ENCODE measurements at regions not wholly inside any gene's neighbourhood (a gene's known extent, or its start where the extent isn't known, plus 50 kb on each side); places are given as distances from the start of the nearest gene placed in this dataset.

DNA sequence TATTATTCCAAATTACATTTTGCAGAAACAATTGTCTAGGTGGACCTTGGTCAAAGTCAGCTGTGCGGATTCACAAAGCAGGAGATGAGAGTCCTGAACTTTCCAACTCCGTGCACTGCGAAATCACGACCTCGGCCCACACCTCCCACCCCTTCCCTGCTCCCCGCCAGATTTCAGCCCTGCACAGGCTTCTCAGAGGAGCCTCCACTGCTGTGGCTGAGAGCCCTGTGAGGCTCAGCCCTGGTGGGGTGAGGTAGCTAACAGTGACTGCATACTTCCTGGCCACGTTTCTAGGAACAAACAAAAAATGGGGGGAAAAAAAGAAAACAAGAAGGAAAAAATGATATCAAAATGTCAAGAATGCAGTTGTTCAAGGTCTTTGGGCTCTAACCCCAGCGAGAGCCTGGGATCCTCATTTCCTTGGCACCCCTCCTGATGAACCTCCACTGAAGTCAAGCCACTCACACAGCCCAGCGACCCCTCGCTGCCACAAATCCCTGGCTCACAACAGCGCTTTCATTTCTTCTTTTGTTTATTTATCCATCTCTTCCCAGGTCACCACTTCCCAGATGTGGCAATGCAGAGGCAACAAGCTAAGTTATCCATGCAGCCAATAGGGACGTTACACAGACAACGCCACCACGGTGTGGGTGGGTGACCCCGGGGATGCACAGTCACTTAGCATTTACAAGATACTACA is 729.7 kb upstream of the ID2 start:
- TF ChIP-seq FOXP2 (optimal IDR thresholded peaks at IDR 0.05; ENCODE audit: borderline replicate concordance, extremely low read depth, extremely low read length, insufficient read depth) (no peak), POLR2AphosphoS5 (IDR thresholded peaks at IDR 0.05; ENCODE audit: low read depth, low read length) (no peak), SIN3A (IDR thresholded peaks at IDR 0.05; ENCODE audit: borderline replicate concordance, insufficient read depth, low read length) (no peak), TAF1 (IDR thresholded peaks at IDR 0.05; ENCODE audit: borderline replicate concordance, insufficient read depth, low read length) (no peak)
- TF ChIP-seq, protein P1, sequence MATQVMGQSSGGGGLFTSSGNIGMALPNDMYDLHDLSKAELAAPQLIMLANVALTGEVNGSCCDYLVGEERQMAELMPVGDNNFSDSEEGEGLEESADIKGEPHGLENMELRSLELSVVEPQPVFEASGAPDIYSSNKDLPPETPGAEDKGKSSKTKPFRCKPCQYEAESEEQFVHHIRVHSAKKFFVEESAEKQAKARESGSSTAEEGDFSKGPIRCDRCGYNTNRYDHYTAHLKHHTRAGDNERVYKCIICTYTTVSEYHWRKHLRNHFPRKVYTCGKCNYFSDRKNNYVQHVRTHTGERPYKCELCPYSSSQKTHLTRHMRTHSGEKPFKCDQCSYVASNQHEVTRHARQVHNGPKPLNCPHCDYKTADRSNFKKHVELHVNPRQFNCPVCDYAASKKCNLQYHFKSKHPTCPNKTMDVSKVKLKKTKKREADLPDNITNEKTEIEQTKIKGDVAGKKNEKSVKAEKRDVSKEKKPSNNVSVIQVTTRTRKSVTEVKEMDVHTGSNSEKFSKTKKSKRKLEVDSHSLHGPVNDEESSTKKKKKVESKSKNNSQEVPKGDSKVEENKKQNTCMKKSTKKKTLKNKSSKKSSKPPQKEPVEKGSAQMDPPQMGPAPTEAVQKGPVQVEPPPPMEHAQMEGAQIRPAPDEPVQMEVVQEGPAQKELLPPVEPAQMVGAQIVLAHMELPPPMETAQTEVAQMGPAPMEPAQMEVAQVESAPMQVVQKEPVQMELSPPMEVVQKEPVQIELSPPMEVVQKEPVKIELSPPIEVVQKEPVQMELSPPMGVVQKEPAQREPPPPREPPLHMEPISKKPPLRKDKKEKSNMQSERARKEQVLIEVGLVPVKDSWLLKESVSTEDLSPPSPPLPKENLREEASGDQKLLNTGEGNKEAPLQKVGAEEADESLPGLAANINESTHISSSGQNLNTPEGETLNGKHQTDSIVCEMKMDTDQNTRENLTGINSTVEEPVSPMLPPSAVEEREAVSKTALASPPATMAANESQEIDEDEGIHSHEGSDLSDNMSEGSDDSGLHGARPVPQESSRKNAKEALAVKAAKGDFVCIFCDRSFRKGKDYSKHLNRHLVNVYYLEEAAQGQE (IDR thresholded peaks at IDR 0.05; ENCODE audit: insufficient read depth in 1 of 2, low read depth in 2 of 2, low read length in 2 of 2), result no peak

DNA sequence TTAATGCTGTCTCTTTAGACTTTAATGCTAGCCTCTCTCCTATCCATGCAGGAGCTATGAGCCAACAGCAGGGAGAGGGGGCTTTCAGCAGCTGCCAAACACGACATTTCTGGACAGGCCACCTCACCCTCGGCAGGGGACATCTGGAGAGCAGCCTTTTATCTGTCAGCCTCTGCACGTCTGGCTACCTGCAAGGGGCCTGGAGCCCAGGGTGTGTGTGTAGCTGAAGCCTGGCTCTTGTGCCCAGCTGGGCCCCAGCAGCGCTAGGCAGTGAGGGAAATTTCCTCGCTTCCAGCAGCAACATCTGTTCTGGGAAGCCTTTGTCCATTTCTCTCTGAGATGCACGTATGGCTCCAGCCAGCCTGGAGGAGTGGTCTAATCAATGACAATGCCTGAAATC is 728.7 kb upstream of the ID2 start:
- TF ChIP-seq POLR2AphosphoS5 (IDR thresholded peaks at IDR 0.05; ENCODE audit: low read depth, low read length), result no peak
- TF ChIP-seq, protein P1 (IDR thresholded peaks at IDR 0.05; ENCODE audit: insufficient read depth in 1 of 2, low read depth in 2 of 2, low read length in 2 of 2), result no peak
- TF ChIP-seq FOXP2 (optimal IDR thresholded peaks at IDR 0.05; ENCODE audit: borderline replicate concordance, extremely low read depth, extremely low read length, insufficient read depth), result no peak
- TF ChIP-seq TAF1 (IDR thresholded peaks at IDR 0.05; ENCODE audit: borderline replicate concordance, insufficient read depth, low read length), result no peak
- no peak for TF ChIP-seq SIN3A (IDR thresholded peaks at IDR 0.05; ENCODE audit: borderline replicate concordance, insufficient read depth, low read length)

DNA sequence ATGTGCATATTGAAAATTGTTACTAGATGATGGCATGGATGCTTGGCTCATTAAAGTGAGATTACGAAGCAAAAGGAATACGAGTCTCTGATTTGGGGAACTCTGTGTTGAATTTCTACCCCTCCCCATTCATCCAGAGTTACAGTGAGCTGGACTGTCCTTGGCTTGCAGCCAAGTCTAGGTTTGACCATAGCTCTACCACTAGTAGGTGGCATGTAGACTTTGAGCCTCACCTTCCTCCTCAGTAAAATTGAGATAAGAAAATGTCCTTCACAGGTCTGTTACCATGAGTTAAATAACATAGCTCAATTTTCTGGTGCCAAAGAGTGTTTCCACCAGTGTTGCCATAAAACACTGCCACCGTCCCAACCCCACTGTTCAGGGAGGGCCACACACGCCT is 727.6 kb upstream of the ID2 start:
- TF ChIP-seq, protein P1 (IDR thresholded peaks at IDR 0.05; ENCODE audit: insufficient read depth in 1 of 2, low read depth in 2 of 2, low read length in 2 of 2), result no peak
- no peak for TF ChIP-seq FOXP2 (optimal IDR thresholded peaks at IDR 0.05; ENCODE audit: borderline replicate concordance, extremely low read depth, extremely low read length, insufficient read depth)
- TF ChIP-seq TAF1 (IDR thresholded peaks at IDR 0.05; ENCODE audit: borderline replicate concordance, insufficient read depth, low read length), result no peak
- no peak for TF ChIP-seq SIN3A (IDR thresholded peaks at IDR 0.05; ENCODE audit: borderline replicate concordance, insufficient read depth, low read length)
- no peak for TF ChIP-seq POLR2AphosphoS5 (IDR thresholded peaks at IDR 0.05; ENCODE audit: low read depth, low read length)

DNA sequence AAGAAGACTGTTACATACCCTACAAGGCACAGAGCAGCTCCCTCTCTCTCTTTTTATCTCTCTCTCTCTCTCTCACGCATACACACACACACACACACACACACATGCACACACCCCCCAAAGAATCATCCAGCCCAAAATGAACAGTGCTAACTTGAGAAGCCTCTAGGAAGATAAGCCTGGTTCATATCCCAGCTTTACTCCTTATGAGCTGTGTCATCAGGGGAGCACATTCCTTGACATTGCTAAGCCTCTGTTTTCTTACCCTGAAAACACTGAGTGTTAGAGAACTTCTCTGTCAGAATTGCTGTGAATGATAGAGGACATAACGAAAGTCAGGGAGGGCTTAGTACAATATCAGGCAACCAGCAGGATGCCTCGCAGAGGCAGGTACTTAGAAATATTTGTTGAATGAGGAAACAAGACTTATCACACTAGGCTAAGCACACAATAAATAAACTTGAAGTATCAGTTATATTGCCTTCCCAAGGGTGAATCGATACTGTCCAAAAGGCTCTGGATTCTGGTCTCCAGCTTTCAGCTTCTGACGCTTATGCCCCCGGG is 725.6 kb upstream of the ID2 start:
- TF ChIP-seq, protein P1 (IDR thresholded peaks at IDR 0.05; ENCODE audit: insufficient read depth in 1 of 2, low read depth in 2 of 2, low read length in 2 of 2), result no peak
- TF ChIP-seq SIN3A (IDR thresholded peaks at IDR 0.05; ENCODE audit: borderline replicate concordance, insufficient read depth, low read length) (no peak), FOXP2 (optimal IDR thresholded peaks at IDR 0.05; ENCODE audit: borderline replicate concordance, extremely low read depth, extremely low read length, insufficient read depth) (no peak), POLR2AphosphoS5 (IDR thresholded peaks at IDR 0.05; ENCODE audit: low read depth, low read length) (no peak), TAF1 (IDR thresholded peaks at IDR 0.05; ENCODE audit: borderline replicate concordance, insufficient read depth, low read length) (no peak)
